Mucosa of stomach (tissue), 1 donor: ENCODE measurements at regions not wholly inside any gene's neighbourhood (a gene's known extent, or its start where the extent isn't known, plus 50 kb on each side); places are given as distances from the start of the nearest gene placed in this dataset.

Experiments used
- H3K27me3 ChIP-seq: one replicate; pipeline ENCODE4 v1.7.0; 2013; ENCODE audit warnings: mild to moderate bottlenecking, low read length; ENCODE audit not compliant: control insufficient read depth, insufficient read depth
- H3K36me3 ChIP-seq: one replicate; pipeline ENCODE4 v1.7.0; 2013; ENCODE audit warnings: low read length; ENCODE audit not compliant: control insufficient read depth, insufficient read depth
- H3K4me1 ChIP-seq: one replicate; pipeline ENCODE4 v1.7.0; 2013; ENCODE audit warnings: mild to moderate bottlenecking, low read length; ENCODE audit not compliant: control insufficient read depth, insufficient read depth
- H3K4me3 ChIP-seq: one replicate; pipeline ENCODE4 v1.7.0; 2013; ENCODE audit warnings: low read length
- H3K9ac ChIP-seq: one replicate; pipeline ENCODE4 v1.7.0; 2013; ENCODE audit warnings: mild to moderate bottlenecking, low read length, moderate library complexity
- H3K9me3 ChIP-seq: one replicate; pipeline ENCODE4 v1.7.0; 2013; ENCODE audit warnings: mild to moderate bottlenecking, low read length, moderate library complexity; ENCODE audit not compliant: control insufficient read depth
- donor health status: Pancreatic carcinoma.

GRCh38 chr21:16279731-16280581, 550.2 kb downstream of the USP25 start:
- no peak overlapping the region for H3K9ac ChIP-seq
- H3K4me3 ChIP-seq, result no peak overlapping the region
- no peaks in the 10 kb centered on the region for H3K9me3 ChIP-seq
- H3K36me3 ChIP-seq, result no peaks in the 10 kb centered on the region
- H3K4me1 ChIP-seq, result no peaks in the 10 kb centered on the region
- no peaks in the 10 kb centered on the region for H3K27me3 ChIP-seq

- Histone ChIP-seq H3K9me3 (no peaks in the 10 kb centered on the region), H3K36me3 (no peaks in the 10 kb centered on the region), H3K9ac (no peak overlapping the region), H3K4me1 (no peaks in the 10 kb centered on the region), H3K27me3 (no peaks in the 10 kb centered on the region), H3K4me3 (no peak overlapping the region)
These were observed 550.9 kb downstream of the USP25 start for GRCh38 chr21:16280686-16281091.

GRCh38 chr21:16283516-16283915, 553.7 kb downstream of the USP25 start:
- Histone ChIP-seq H3K27me3 (no peaks in the 10 kb centered on the region), H3K36me3 (no peaks in the 10 kb centered on the region), H3K9ac (no peak overlapping the region), H3K9me3 (no peaks in the 10 kb centered on the region), H3K4me1 (no peaks in the 10 kb centered on the region), H3K4me3 (no peak overlapping the region)

GRCh38 chr21:16285605-16286126, 555.9 kb downstream of the USP25 start:
- no peaks in the 10 kb centered on the region for H3K9me3 ChIP-seq
- no peaks in the 10 kb centered on the region for H3K36me3 ChIP-seq
- H3K4me3 ChIP-seq, result no peak overlapping the region
- H3K4me1 ChIP-seq, result no peaks in the 10 kb centered on the region
- H3K27me3 ChIP-seq, result no peaks in the 10 kb centered on the region
- no peak overlapping the region for H3K9ac ChIP-seq

- no peak overlapping the region for H3K4me3 ChIP-seq
- H3K36me3 ChIP-seq, result no peaks in the 10 kb centered on the region
- no peaks in the 10 kb centered on the region for H3K4me1 ChIP-seq
- H3K9me3 ChIP-seq, result no peaks in the 10 kb centered on the region
- H3K27me3 ChIP-seq, result no peaks in the 10 kb centered on the region
- no peak overlapping the region for H3K9ac ChIP-seq
These were observed 557.3 kb downstream of the USP25 start for GRCh38 chr21:16287046-16287445.

GRCh38 chr21:16291296-16291695, 561.5 kb downstream of the USP25 start:
- Histone ChIP-seq H3K9ac (no peak overlapping the region), H3K4me1 (no peaks in the 10 kb centered on the region), H3K4me3 (no peak overlapping the region), H3K36me3 (no peaks in the 10 kb centered on the region), H3K27me3 (no peaks in the 10 kb centered on the region), H3K9me3 (no peaks in the 10 kb centered on the region)

- H3K9me3 ChIP-seq, result no peaks in the 10 kb centered on the region
- no peaks in the 10 kb centered on the region for H3K36me3 ChIP-seq
These were observed 564.3 kb downstream of the USP25 start for GRCh38 chr21:16294128-16294527.

GRCh38 chr21:16302851-16303282, 573.1 kb downstream of the USP25 start:
- no peak overlapping the region for H3K9ac ChIP-seq
- H3K4me3 ChIP-seq, result no peak overlapping the region
- no peaks in the 10 kb centered on the region for H3K9me3 ChIP-seq
- no peaks in the 10 kb centered on the region for H3K4me1 ChIP-seq
- no peaks in the 10 kb centered on the region for H3K36me3 ChIP-seq
- H3K27me3 ChIP-seq, result no peaks in the 10 kb centered on the region

More at GRCh38 chr21:16294128-16294527, 564.3 kb downstream of the USP25 start:
- H3K4me3 ChIP-seq, result no peak overlapping the region
- H3K27me3 ChIP-seq, result no peaks in the 10 kb centered on the region
- H3K9ac ChIP-seq, result no peak overlapping the region
- no peaks in the 10 kb centered on the region for H3K4me1 ChIP-seq

- Histone ChIP-seq H3K4me3 (no peak overlapping the region), H3K9me3 (no peaks in the 10 kb centered on the region), H3K4me1 (no peaks in the 10 kb centered on the region), H3K27me3 (no peaks in the 10 kb centered on the region), H3K36me3 (no peaks in the 10 kb centered on the region), H3K9ac (no peak overlapping the region)
These were observed 574.7 kb downstream of the USP25 start for GRCh38 chr21:16304174-16305095.

- Histone ChIP-seq H3K4me3 (no peak overlapping the region), H3K27me3 (no peaks in the 10 kb centered on the region), H3K9me3 (no peaks in the 10 kb centered on the region), H3K9ac (no peak overlapping the region), H3K4me1 (no peaks in the 10 kb centered on the region), H3K36me3 (no peaks in the 10 kb centered on the region)
These were observed 575.9 kb downstream of the USP25 start for GRCh38 chr21:16305686-16306085.

- H3K4me1 ChIP-seq, result no peaks in the 10 kb centered on the region
- no peak overlapping the region for H3K9ac ChIP-seq
- H3K36me3 ChIP-seq, result no peaks in the 10 kb centered on the region
- no peaks in the 10 kb centered on the region for H3K27me3 ChIP-seq
- H3K4me3 ChIP-seq, result no peak overlapping the region
- H3K9me3 ChIP-seq, result no peaks in the 10 kb centered on the region
These were observed 577.5 kb downstream of the USP25 start for GRCh38 chr21:16307256-16307655.

GRCh38 chr21:16308269-16308668, 578.5 kb downstream of the USP25 start:
- no peak overlapping the region for H3K9ac ChIP-seq

More at GRCh38 chr21:16308269-16308668, 578.5 kb downstream of the USP25 start:
- Histone ChIP-seq H3K4me3 (no peak overlapping the region), H3K27me3 (no peaks in the 10 kb centered on the region), H3K4me1 (no peaks in the 10 kb centered on the region), H3K36me3 (no peaks in the 10 kb centered on the region), H3K9me3 (no peaks in the 10 kb centered on the region)
